Occipital lobe (tissue), 1 donor: ENCODE measurements at regions not wholly inside any gene's neighbourhood (a gene's known extent, or its start where the extent isn't known, plus 50 kb on each side); places are given as distances from the start of the nearest gene placed in this dataset.
"Not testable (repeated sequence)": the region's sequence is repeated elsewhere in the genome, so short reads cannot be mapped to it uniquely, and the experiment has no call there.

Experiments
- DNase-seq: peaks from one replicate; lab custom pipeline; 2025; lab: John Stamatoyannopoulos, UW

DNA sequence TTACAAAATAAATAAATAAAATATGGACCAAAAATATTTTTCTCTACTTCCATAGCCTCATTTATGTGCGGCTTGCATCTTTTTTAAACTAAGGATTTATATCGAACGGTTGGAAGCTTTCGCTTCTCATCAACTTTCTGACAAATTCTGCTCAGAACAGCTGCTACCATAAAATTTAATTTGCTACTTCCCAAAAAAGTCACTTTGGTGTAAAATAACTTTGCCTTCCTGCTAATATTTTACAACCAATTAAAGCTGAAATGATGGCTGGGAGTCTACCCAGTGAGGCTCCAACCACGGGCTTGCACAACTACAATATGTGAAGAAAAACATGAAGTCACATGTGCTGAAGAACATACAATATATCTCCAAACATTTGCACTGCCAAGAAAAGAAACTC, 253.1 kb upstream of the NEBL start:
- DNase-seq = no peak

DNA sequence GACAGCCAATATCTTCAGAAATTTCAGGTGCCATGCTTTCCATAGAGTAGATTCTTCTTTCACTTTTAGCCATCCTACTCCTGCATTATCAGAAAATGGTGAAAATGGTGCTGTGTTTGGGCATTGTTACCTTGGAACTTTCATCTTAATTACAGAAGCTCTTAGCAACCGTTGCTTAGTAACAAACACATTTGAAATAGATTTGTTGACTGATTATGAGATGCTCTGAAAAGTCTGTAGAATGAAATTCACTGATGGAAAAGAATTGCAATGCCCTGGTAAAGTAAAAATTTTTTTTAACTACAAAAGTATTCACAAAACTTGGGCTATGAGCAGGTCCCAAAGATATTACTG, 249.3 kb upstream of the NEBL start:
- DNase-seq = no peak

DNA sequence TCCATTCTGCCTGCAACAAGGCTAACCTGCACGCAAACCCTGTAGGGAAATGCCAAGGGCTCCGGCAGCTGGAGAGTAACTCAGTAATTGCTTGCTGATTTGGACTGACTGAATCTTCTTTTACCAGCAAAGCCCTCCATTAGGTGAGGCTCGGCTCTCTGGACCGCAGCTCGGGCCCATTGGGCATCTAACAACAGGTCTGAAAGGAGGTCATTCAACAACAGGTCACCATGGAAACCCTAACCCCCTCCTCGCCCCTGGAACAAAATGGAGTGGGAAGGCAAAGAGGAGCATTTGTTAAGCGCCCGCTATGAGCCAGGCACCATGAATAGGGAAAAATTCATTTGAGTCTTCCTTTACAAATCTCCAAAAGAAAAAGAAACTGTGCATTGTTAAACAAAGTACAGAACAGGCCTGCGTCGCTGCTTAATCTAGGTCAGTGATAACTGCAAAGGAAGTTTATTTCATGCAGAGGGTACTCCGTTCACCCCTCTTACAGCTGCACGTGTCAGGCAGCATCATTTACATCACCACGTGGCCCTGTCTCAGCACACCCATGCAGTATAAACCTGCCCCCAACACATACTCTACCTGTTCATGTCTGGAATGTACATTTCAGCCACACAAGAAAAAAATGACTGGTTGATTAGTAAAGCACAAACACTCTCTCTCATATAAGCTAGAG, 248.8 kb upstream of the NEBL start:
- DNase-seq = peak; percentile 10

DNA sequence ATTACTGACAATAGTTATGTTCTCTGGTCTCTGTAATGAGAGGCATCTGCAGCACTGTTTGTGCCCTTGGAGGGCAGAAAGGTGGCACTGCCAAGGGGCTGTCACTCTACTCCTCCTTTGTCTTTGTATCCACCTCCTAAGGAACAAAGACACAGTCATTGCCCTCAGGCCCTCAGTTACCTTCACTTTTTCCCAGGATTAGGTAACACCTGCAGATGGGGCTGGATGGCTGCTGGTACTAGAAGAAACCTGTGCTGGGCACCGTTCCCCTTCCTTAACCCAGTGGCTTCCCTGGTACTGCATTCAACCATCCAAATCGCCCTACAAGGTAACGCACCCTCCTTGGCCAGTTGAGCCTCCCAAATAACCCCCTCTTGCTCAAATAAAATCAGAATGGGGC, 246.9 kb upstream of the NEBL start:
- DNase-seq = no peak

DNA sequence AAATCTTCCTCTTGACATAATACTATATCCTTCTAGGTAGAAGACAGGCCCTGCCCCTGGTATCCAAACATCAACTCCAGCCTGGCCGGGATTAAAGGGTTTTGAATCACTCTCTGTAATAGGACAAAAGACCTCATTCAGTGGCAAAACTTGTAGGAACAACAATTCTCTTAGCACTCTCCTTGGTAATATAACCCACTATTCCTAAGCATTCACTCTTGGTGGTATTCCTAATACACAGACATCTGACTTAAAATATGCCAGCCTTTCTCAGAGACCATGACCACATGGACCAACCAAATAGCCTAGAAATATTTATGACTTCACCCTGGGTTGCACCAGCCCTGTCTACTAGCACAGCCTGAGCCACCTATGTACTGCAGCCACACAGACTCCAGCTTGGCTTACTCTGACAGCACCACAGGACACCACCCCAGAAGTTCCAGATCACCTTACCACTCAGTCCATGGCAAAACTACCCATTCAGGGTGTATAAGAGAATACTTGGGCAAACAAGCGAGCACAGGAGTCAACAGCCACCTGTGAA, 244.9 kb upstream of the NEBL start:
- DNase-seq = no peak

DNA sequence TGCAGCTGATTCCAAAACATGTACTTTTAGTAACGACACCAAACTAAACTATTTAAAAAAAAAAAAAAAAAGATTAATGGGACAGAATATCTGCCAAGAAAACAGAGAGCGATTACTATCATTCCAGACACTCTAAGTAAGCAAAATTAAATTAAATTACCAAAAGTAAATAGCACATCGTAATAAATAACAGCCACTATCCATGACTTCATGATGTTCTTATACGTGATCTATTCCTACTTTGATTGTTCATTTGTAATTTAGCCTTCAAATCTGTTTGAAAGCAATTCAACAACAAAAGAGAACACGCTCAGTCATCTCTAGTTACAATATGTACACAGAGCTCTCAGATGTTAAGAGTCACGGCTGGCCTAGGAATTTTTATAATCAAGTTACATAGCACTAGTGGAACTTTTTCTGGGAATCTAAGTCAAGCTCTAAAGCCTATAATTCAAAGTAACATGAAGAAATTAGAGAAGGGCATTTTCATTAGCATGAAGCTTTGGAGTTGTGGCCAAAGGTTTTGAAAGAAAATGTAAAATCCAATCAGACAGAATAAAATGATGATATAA, 241.7 kb upstream of the NEBL start:
- DNase-seq = no peak

DNA sequence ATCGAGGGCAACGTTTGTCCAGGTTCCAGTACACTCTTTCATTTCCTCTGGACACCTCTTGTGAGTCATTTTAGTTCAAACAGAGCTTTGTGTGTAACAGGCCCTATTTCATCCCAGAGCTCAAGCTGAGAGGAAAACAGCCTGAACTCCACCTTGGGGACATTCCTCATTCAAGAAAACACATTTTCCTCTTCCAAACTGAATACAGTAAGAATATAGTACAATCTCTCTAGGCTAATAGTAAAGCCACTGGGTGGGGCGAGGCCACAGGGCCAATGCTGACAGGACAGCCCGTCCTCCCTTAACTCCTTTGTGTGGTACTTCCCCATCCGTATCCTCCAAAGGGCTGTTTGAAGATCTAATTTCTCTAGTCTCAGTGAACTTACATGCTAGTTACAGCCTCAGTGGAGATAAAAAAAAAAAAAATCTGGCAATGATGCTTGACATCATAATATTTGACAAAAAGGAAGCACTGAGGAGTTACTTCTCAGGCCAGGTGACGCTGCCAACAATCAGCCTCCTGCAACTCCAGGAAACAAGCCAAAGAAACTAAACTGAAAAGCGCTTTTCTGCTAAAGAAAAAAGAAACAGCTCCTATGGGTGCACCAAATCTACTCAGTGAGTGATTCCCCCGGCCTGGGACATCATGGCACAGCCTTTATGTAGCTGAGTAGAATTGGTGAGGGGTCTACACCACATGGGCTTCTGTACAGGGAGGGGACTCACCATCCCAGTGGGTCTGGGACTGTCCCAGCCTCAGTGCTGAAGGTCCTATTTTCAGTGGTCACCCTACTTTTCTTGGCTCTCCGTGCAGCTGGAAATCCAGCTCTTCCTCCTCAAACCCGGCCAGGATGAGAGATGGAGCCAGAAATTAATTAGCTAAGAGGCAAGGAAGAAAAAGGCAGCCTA, 238.2 kb upstream of the NEBL start:
- DNase-seq = no peak

DNA sequence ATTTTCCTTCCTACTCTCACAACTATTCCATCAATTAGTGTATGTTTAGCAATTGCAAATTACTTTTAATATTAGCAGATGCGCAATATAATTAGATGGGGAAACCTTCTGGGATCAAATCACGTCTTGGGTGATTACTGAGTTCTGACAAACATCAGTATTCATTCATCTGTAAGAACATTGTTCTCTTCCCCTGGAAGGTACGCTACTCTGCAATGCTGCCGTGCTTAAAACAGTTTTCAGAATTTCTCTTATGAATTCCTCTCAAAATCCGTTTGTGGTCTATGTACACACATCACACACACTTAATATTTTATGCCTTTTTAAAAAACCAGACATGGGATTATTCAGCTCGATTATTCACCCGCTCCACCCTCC, 237.5 kb upstream of the NEBL start:
- no peak for DNase-seq

DNA sequence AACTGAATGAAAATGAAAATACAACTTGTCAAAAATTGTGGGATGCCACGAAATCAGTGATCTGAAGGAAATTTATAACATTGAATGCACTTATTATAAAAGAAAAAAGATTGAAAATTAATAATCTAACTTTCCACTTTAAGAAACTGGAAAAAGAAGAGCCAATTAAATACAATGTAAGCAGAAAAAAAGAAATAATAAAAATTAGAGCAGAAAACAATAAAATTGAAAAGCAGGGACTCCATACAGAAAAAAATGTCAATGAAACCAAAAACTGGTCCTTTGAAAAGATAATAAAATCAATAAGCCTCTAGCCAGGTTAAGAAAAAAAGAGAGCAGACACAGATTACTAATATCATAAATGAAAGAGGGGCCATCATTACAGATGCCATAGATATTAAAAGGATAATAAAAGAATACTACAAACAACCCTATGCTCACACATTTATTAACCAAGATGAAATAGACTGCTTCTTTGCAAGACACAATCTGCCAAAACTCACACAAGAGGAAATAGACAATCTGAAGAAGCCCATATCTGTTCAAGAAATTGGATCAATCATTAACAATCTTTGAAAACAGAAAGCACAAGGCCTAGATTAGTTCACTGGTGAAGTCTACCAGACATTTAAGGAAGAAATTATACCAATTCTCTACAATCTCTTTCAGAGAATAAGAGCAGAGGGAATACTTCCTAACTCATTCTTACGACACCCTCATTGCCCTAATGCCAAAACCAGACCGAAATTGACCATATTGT, 233.8 kb upstream of the NEBL start:
- DNase-seq = no peak

DNA sequence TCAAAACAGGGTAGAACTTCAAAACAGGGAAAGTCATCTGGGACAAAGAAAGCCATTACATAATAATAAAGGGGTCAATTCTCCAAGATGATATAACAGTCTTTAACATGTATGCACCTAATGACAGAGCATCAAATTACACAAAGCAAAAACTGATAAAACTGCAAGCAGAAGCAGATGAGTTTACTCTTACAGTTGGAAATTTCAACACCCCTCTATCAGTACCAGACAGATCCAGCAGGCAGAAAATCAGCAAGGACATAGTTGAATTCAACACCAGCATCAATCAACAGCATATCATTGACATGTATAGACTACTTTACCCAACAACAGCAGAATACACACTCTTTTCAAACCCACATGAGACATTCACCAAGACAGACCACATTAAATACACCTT, 233.0 kb upstream of the NEBL start:
- no peak for DNase-seq

DNA sequence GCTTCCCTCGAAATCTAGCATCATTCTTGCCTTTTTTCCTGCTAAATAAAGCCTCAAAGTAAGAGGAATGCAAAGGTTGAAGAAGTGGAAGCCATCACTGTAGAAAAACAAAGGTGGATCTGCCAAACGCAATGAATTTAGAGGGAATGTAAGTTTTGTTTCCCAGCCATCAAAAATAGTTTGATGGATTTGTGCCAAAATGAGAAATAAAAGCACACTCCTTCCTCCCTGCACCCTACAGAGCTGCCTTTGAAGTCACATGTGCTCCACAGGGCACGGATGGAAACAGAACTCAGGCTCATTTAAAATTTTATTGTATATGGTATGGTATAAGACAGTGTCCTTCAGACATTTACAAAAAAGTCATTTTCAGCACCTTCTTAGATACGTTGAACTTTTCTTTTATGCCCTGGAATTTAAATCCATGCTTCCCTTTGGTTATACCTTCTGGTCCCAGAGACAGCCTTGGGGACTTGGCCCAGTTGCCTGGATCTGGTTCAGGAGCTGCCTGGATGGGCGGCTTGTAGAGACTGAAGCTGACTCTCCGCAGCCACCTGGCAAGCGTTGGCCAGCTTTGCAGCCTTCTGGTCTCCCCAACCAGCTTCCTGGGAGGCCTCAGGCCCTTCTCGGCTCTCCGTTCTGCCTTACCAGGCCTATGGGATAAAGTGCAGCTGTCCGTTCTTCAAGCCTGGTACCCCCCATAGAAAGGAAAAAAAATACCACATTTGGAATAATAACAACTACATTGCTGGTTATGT, 228.5 kb upstream of the NEBL start:
- no peak for DNase-seq

DNA sequence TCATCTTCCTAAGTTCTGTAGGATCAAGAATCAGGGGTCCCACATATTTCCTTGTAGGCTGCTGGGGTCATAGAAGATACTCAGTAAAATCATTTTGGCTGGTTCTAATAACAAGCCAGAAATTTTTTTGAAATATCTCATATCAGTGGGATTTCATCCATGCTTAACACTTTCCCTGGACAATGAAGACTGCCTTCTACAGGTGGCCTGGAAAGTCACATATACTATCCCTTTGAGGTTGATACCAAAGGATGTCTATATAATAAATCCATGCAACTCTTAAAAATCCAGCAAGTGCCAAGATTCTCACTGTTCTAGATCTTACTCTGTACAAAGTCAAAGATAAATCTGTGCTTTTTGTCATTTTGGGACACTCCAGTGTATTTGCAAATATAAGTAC, 225.8 kb upstream of the NEBL start:
- no peak for DNase-seq

DNA sequence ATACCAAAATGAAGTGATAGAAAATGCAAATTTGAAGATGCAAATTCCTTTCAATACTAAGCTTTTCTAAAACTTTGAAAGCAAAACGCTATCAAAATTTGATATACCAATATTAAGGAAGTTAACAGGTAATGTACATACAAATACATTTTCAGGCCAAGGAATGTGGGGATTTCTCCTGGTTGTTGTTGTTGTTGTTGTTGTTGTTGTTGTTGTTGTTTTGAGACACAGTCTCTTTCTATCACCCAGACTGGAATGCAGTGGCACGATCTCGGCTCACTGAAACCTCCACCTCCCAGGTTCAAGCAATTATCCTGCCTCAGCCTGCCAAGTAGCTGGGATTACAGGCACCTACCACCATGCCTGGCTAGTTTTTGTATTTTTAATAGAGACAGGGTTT, 224.7 kb upstream of the NEBL start:
- DNase-seq = not testable (repeated sequence)

DNA sequence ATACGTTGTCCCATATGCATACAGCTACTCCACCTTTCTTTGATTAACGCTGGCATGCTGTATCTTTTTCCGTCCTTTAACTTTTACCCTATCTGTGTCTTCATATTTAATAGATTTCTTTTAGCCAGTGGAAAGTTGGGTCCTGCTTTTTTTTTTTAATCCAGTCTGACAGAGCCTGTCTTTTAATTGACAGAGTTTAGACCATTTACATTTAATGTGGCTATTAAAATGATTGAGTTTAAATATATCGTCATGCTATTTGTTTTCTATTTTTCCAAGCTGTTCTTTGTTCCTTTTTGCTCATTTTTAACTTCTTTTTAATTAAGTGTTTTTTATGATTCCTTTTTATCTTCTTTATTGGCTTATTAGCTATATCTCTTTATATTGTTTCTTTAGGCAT, 217.6 kb upstream of the NEBL start:
- no peak for DNase-seq

DNA sequence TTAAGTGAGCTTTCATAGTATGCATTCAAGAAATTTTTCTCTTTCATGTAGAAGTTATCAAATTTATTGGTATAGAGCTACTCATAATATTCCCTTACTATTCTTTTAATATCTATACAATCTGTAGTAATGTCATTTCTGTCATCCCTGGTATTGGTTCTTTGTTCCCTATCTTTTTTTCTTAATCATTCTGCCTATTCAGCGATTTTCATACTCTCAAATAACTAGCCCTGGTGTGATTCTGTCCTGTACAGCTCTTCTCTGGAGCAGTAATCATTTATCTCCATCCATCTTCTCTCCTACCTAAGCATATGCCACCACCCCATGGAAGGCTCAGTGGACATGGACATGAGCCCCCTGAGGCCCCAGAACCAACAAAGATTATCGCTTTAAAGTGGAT, 213.2 kb upstream of the NEBL start:
- DNase-seq = no peak

DNA sequence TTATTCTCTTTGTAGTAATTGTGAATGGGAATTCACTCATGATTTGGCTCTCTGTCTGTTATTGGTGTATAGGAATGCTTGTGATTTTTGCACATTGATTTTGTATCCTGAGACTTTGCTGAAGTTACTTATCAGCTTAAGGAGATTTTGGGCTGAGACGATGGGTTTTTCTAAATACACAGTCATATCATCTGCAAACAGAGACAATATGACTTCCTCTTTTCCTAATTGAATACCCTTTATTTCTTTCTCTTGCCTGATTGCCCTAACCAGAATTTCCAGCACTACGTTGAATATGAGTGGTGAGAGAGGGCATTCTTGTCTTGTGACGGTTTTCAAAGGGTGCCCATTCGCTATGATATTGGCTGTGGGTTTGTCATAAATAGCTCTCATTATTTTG, 209.8 kb upstream of the NEBL start:
- not testable (repeated sequence) for DNase-seq

DNA sequence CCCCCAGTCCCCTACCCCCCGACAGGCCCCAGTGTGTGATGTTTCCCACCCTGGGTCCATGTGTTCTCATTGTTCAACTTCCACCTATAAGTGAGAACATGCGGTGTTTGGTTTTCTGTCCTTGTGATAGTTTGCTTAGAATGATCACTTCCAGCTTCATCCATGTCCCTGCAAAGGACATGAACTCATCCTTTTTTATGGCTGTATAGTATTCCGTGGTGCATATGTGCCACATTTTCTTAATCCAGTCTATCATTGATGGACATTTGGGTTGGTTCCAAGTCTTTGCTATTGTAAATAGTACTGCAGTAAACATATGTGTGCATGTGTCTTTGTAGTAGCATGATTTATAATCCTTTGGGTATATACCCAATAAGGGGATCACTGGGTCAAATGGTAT, 208.2 kb upstream of the NEBL start:
- not testable (repeated sequence) for DNase-seq

DNA sequence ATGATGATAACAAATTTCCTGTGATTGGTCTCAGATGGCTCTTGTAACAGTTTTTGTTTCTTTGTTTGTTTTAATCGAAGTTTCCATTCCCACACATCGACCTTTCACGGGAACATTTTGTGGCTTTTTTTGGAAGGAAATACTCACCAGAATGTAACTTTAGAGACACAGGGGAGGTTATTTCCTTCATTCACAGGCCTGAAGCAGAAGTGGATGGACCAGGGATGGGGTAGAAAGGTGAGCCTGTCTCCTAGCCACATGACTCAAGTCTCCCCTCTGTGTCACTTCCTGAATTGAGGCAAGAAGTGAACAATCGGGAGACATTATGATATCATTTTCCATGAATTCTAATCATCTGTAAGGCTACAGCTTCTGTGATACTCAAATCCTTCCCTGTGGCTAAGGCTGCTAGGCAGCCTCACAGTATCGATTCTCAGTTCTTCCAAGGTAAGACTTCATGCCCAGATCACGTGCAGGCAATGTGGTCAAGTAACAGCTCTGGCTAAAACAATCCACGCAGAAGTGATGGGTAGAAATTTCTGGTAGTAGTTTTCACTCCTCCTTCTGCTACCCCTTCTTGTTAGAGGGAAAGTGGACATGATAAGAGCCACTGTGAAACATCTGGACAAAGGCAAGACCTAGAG, 203.9 kb upstream of the NEBL start:
- no peak for DNase-seq

DNA sequence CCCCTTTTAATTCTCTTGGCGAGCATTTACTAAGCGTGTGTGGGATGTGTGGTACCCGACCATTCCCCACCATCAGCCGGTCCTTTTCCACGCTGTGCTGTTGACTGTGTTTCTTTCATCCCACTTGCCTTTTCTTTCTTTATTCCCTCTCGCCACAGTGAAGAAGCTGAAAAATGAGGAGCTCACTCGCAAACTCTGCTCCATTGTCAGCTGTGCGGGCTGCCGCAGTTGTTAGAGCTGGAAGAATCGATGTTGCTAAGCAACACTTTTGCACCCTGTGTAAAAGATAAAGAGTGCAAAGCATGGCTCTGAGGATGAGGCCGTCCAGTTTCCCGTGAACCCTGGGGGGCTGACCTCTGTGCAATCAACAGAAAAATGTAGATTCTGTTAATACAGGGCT, 203.1 kb upstream of the NEBL start:
- peak; percentile 17 for DNase-seq

DNA sequence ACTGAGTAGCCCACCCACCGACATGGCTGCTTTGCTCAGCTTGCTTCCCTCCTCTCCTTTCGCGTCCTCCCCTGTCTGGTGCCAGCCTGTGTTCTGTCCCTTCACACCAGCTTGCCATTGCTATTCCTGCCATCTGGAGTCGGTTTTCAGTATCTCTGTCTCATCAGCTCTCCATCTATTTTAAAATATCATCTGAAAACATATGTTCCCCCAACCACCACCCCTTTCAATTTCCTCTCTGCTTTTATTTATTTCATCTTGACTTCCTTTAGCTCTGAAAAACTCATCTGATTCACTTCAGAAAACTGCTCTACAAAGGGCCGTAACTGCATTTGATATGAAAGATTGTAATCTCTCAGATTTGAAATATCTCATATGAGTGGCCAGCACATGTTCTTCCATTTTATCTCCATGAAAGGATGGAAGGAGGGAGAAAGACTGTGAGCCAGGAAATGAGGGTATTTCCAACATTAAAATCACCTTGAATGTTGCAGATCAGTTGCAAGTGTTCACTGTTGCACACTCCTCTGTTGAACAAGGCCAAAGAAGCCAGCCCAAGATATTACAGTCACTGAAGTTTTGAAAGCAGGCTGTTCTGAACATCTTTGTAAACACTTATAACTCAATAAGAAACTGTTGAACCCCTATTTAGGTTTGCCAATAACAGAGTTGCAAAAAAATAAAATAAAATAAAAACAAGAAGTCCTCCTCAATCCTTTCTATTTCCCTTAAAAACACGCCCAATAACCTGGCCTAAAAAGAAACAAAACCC, 202.4 kb upstream of the NEBL start:
- no peak for DNase-seq
